ENCODE measurements at regions not wholly inside any gene's neighbourhood (a gene's known extent, or its start where the extent isn't known, plus 50 kb on each side); places are given as distances from the start of the nearest gene placed in this dataset.
"Not testable (repeated sequence)": the region's sequence is repeated elsewhere in the genome, so short reads cannot be mapped to it uniquely, and the experiment has no call there.

DNA sequence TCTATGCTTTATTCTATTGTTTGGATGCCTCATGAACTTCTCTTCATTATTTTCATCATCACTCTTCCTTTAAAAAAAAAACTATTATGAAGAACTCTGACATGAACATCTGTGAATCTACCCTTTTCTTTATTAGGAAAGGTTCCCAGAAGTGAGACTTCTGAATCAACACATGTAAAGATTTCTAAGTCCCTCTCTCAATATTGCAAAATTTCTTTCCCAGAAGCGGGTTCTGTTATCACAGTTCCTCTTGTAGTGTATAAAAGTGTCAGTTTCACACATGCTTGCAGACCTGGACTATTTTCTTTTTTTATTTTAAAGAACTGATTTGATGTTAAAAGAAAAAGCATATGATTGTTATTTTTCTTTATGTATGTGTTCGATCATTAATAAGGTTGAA, 330.8 kb upstream of the KLF3 start:
- DNase-seq (ENCODE audit: low read depth in 2 of 2) = no peak

DNA sequence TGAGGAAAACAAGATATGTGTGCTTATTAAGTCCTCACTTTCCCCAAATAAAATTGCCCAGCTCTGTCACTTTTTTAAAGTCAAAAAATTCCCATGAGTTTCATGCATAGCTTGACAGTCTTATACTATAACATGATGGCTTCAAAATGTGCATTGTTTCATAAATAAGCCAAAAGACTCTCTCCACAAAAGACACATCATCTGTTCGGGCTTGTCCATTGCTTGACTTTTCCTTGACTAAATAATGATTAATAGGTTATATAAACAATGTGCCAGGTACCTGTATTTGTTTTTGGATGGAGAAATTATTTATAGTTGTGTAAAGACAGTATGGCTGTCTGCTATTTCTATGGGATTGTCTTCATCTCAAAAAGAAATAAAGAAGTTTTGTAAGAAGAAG, 329.2 kb upstream of the KLF3 start:
- no peak for DNase-seq (ENCODE audit: low read depth in 2 of 2)

DNA sequence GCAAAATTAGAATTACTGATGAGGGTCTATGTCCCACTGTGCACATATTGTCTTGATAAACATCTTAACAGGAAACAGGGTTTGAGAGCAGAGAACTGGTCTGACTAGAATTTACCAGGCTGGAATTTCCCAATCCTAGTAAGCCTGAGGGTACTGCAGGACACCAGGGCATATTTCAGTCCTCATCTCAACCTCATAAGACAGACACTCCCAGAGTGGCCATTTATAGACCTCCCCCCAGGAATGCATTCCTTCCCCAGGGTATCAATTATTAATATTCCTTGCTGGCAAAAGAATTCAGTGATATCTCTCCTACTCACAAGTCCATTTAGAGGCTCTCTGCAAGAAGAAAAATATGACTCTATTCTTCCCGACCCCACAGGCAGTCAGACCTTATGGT, 325.1 kb upstream of the KLF3 start:
- not testable (repeated sequence) for DNase-seq (ENCODE audit: low read depth in 2 of 2)

DNA sequence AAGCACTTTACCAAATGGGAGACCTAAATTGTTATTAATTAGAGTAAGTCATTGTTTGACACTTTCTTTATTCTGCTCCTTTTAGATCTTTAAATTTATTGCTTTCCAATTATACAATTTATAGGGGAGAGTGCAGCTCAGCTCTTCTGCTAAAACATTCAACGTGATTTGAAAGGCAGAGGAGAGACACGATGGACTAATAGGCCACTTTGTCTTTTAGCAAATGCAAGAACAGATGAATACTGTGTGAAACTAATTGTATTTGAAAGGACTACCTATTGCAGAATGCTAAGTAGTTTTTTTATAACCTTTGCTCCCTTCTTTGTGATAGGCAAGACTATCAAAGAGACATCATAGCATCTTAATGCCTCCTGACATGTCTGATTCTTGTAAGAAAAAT, 320.4 kb upstream of the KLF3 start:
- DNase-seq (ENCODE audit: low read depth in 2 of 2) = no peak

DNA sequence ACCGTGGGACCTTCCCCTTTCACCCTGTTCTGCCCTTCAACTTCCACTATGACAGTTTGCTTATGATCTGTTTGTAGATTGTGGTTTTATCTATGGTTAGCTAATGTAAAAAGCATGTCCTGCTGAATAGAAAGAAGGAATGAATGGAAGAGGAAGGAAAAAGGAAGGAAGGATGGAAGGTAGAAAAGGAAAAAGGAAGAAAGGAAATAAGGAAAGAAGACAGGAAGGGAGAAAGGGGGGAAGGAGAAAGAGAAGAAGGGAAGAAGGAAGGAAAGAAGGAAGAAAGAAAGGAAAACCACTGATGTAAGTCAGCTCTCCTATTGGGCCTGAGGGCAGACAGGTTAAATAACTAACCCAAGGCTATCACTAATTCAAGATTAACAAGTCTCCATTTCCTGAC, 319.1 kb upstream of the KLF3 start:
- DNase-seq (ENCODE audit: low read depth in 2 of 2) = no peak

DNA sequence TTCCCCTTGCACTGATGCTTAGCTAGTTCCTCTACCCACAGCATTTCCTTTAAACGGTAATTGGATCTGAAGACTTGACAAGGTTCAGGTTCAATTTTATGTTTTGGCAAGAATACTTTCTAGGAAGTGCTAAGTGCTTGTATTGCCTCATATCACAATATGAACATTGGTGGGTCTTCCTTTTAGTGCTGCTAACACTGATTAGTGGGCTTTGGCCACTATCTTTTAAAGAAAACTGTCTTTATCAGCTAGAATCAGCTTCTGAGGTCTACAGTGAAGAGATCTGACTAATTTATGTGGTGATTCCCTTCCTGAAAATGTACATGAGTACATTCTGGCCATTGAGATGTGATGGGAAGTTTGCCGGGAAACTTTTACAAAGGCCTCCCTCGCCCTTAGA, 316.7 kb upstream of the KLF3 start:
- no peak for DNase-seq (ENCODE audit: low read depth in 2 of 2)

DNA sequence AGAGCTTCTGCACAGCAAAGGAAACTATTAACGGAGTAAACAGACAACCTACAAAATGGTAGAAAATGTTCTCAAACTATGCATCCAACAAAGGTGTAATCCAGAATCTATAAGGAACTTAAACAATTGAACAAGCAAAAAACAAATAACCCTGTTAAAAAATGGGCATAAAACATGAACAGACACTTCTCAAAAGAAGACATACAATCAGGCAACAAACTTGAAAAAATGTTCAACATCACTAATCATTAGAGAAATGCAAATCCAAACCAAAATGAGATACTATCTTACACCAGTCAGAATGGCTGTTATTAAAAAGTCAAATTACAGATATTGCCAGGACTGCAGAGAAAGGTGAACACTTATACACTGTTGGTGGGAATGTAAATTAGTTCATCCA, 309.6 kb upstream of the KLF3 start:
- no peak for DNase-seq (ENCODE audit: low read depth in 2 of 2)

DNA sequence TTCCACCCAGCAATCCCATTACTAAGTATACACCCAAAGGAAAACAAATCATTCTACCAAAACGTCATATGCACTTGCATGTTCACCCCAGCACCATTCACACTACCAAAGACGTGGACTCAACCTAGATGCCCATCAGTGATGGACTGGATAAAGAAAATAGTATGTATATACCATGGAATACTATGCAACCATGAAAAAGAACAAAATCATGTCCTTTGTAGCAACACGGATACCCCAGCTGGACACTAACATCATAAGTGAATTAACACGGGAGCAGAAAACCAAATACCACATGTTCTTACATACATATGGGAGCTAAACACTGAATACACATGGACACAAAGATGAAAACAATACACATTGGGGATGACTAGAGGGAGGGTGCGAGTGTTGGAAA, 309.1 kb upstream of the KLF3 start:
- DNase-seq (ENCODE audit: low read depth in 2 of 2) = no peak

DNA sequence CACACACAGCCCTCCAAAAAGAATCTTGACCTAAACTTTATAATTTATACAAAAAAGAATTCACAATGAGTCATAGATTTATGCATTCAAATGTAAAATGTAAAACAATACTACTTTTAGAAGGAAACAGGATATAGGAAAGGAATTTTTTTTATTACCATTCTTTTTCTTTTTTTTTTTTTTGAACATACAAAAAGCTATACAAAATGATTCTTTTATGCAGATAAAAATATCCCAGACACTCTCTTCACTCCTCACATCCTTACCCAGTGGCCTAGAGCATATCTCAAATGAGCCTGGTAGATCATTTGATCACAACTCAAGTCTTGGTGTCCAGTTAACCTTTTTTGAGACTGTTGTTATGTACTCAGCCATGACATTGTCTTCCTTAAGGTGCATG, 307.3 kb upstream of the KLF3 start:
- DNase-seq (ENCODE audit: low read depth in 2 of 2) = no peak

DNA sequence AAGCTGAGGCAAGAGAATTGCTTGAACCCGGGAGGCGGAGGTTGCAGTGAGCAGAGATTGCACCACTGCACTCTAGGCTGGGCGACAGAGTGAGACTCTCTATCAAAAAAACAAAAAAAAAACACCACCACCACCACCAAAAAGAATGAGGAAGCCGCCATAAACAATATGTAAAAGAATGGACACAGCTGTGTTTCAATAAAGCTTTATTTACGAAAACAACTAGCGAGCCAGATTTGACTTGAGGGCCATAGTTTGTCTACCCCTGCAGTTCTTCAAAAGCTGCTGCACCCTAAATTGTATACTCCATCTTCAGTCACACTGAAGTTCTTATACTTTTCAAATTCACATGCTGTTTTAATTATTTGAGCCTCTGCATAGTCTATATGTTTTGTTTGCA, 306.5 kb upstream of the KLF3 start:
- DNase-seq (ENCODE audit: low read depth in 2 of 2) = no peak

DNA sequence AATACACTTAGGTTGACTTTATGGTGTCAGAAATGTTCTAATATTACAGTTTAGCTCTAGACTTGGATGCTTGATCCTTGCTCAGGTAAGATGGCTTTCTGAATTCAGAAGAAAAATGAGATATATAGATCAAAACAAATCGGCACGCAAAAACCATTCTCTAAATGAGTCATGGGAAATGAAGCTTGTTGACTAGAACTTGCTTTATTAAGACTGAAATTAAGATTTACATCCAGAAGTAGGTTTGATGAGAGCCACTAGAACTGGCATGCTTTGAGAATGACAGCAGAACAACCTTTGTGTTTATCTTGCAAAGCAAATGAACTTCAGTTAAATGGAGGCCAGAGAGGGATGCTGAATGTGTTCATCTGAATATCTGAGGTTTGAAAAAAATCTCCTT, 304.9 kb upstream of the KLF3 start:
- DNase-seq (ENCODE audit: low read depth in 2 of 2) = no peak

DNA sequence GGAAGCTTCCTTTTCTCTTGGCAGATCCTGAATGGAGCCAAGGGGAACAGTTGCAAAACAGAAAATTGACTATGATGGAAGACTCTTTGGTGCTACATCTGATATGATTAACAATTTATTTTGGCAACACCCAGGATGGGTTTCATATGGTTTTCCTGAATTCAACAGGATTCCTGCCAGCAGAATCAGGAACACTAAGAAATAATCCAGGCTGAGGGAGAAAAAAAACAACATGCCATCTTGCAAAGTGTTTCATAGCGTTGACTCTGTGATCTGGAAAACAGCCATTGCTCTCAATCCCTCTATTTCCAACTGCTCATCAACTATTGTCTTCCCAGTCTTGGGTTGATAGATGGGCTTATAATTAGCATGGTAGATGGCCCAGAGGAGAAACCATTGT, 303.8 kb upstream of the KLF3 start:
- DNase-seq (ENCODE audit: low read depth in 2 of 2) = no peak

DNA sequence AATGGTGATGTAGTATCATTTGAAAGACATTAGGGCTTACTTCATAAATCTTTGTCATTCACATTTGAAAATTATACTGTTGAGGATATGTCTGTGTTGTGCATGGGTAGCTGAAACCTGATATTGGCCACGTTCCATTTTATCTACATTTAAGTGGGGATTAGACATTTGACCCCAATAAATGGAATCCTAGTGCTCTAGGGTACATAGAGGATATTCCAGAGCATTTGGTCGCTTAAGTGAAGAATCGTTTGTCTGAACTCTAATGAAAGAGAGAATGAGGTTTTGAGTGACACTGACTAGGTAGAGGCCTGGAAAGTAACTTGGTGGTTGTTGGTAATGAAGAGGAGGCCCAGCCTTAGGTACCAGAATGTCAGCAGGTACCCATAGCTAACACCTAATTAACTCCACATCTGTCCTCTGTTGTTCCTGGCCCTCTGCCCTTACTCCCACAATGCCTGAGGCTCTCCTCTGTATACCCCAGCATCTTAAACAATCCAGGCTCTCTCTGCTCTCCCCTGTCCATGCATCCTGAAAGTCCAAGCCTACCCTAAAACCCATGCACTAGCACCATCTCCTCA, 299.5 kb upstream of the KLF3 start:
- DNase-seq (ENCODE audit: low read depth in 2 of 2) = no peak

DNA sequence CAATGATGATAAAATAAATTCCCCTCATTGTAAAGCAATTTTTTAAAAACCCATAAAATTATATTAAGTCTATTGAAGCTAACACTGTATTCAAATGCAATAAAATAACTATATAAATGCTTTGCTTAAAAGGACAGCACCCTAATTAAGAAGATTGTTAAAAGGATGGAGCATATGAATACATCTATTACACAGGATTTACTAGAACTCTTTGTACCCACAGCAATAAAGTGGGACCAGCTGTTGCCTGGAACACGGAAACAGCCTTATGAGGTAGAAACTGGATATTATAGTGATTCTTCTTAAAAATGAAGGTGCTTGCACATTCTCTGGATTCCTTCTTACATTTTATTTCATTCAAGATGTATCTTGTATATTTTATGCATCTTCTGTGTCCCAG, 298.7 kb upstream of the KLF3 start:
- DNase-seq (ENCODE audit: low read depth in 2 of 2) = no peak

DNA sequence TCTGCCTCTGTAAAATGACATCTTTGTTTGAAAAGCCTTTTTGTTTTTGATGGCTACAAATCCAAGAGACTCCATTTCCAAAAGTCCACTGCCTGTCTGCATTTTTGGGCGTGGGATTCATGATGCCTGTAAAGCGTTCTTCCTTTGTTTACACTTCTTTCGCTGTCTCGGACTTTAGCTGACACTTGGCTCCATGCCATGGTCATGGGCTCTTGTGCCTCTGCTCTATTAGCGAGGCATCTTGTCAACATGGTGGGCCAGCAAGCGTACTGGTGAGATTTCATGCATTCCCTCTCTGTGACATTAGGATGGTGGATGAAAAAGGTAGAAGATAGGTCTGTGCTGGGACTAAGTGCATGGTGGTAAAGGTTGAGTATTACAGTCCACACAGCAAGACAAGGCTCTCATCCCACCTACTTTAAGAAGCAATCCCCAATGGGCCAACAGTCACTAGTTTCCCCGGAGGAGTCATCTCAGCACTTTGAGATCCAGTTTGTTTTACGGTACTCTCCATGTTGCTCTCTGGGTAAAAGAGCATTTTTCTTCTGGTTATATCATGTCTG, 298.2 kb upstream of the KLF3 start:
- no peak for DNase-seq (ENCODE audit: low read depth in 2 of 2)

DNA sequence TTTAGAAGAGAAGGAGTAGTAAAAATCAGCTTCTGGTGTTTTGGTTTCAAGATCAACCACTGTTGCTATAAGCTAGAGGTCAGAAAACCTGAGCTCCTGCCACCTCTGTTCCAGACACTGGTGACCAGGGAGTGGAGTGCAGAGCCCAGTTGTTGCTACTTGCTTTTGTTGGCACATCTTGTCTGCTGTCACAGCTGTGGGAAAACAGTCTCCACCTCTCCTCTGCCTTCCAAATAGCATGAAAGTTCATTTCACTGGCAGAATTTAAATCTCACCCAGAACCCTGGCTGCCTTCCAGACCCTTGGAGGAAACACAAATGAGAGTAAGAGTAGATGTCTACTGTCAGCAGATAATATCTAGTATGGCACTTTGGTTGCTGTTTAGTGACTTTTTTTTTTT, 297.5 kb upstream of the KLF3 start:
- no peak for DNase-seq (ENCODE audit: low read depth in 2 of 2)

DNA sequence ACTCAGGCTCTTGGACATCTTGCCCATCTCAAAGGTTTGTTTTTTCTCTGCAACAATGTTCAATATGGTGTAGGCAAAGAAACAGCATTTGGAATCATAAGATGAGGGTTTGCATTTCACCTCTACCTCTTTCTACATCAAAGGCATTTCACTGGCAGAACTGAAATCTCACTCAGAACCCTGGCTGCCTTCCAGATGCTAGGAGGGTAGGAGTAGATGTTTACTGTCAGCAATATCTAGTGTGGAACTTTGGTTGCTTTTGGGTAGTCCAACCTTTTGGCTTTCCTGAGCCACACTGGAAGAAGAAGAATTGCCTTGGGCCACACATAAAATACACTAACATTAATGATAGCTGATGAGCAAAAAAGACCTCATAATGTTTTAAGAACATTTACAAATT, 297.0 kb upstream of the KLF3 start:
- no peak for DNase-seq (ENCODE audit: low read depth in 2 of 2)

DNA sequence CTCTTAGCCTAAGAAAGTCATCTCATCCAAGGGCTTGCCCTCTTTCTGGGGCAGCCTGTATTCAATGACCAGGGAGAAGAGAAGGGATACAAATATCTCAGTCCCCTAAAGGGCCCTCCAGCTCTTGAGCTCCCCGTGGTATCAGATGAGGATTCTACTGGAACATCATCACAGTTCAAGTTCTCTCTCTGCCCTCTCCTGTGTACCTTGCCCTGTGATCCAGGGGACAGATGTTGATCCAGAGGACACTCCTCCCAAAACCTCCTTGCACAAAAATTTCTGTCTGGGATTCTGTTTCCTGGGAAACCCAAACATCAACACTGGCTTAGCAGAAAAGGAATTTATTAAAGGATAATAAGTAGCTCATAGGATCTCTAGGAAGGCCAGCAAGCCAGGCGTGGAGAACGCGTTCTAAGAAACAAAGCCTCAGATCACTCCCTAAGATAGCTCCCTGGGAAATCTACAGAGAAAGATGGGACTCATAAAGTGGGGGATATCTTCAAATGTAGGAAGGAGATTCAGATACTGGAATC, 296.3 kb upstream of the KLF3 start:
- DNase-seq (ENCODE audit: low read depth in 2 of 2) = no peak

DNA sequence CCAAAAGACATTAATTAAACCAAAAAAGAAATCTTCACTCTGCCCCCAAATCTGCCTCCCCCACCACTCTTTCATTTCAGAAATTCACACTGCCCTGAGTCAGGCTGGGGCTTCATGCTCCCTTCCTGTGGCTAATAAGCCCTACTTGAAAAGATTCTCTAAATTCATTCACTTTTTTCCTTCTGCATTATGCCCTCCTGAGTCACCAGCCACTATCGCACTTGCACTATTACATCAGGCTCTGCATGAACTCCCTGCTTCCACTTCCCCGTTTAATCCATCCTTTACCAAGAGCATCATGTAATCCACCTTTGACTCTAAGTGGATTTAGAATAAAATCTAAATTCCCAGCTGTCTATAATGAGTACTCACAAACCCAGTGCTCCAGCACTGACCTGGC, 295.4 kb upstream of the KLF3 start:
- no peak for DNase-seq (ENCODE audit: low read depth in 2 of 2)

DNA sequence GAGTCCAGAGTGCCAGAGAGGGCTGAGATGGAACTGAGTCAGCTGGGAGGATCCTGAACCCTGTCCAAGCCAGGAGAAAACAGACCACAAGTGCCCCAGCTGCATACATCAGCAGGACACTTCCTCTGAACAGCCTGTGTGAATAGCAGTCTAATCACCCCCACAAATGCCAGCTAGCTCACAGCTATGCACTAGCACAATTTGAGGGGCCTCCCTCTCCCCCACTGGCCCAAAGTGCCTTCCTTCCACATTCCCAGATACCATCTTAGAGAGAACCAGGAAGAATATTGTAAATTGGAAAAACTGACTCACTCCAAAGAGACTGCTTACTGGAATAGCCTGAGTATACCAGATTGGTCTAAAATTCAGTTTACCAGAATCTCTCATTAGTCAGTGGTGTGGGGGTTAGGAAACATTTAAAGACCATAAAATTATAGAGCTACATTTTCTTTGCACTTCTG, 292.6 kb upstream of the KLF3 start:
- DNase-seq (ENCODE audit: low read depth in 2 of 2) = no peak

DNA sequence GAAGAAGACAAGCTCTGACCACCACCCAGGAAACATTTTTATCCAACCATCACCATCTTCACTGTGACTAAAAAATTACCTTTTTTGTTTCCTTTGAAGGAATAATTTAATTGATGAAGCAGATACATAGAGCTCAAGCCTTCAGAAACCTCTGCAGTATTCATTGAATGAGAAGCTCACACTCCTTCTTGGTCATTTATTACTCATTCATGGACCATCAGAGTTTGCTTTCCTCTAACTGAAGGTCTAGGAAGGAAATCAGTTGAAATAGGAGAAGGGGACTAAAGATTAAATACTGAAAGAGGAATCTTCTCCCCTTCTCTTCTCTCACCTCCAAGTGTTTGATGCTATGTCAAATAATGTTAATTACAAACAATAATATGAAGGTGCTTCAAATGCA, 290.6 kb upstream of the KLF3 start:
- DNase-seq (ENCODE audit: low read depth in 2 of 2) = no peak

DNA sequence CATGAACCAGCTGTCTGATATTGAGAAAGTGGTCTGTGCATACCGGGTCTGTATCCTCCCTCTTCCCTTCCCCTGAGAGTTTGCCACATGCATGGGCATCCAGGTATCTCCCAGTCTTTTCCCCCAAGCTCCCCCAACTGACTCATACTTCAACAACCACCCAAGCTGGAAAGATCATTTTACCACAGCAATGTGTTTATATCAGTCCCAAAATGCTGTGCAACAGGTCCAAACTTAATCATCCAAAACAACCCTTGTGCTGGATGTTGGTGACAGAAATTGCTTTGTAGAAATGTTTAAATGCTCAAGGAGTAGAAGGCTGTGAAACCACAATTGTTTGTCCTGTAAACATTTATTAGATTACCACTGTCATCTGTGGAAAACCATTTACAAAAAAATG, 286.8 kb upstream of the KLF3 start:
- DNase-seq (ENCODE audit: low read depth in 2 of 2) = no peak

DNA sequence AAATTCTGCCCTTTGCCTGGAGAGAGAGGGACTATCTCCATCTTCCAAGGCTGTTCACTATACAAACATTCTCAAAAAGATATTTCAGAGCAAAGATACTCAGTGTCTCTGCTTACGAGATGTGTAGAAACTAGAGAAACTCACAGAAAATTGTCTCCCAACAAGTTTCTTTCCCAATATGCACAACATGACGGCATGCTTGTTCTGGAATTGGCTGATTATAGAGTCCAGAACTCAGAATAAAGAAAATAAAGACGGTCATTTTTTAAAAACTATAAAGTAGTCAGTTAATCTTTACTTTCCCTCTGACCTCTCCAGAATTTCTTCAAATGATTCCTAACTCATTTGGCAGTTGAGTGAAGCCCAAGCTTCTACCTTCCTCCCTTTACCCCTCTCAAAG, 285.5 kb upstream of the KLF3 start:
- DNase-seq (ENCODE audit: low read depth in 2 of 2) = no peak

DNA sequence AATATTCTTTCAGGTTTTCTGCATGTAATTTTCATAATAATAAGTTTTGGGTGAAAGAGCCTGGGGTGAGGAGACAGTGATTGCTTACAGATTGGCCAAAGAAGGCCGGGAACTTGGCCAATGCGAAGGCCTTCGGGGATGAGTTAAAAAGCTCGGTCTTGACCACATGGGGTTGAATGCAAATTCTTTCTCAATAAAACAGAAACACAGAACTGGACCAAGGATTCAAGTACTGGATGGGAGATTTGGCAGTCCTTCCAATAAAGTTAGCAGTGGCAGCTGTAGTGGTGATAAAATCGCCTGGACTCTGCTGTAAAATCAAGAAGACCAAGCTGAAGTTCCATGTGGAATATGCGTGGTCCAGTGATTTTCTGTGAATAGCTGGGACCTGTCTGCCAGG, 282.2 kb upstream of the KLF3 start:
- no peak for DNase-seq (ENCODE audit: low read depth in 2 of 2)

Measured in activated CD4-positive, alpha-beta T cell treated with anti-CD3 and anti-CD28 coated beads for 24 hours (primary cell).